RWPE2 (cell line): ENCODE measurements at regions not wholly inside any gene's neighbourhood (a gene's known extent, or its start where the extent isn't known, plus 50 kb on each side); places are given as distances from the start of the nearest gene placed in this dataset.

Source experiments
- ATAC-seq: fragments of 200-7000 bp; cut with Tn5 transposase; 3 replicates; pipeline ENCODE4 v1.9.1; 2021; ENCODE audit warnings: low read depth
- DNase-seq: peaks from one replicate; pipeline ENCODE4 v3.0.0-alpha.2; 2020; ENCODE audit warnings: low spot score
- H3K27ac ChIP-seq: fragments of 450-650 bp; 2 replicates; pipeline ENCODE4 v1.5.1; 2017; ENCODE audit warnings: mild to moderate bottlenecking; ENCODE audit not compliant: poor library complexity, severe bottlenecking
- H3K27me3 ChIP-seq: fragments of 250-450 bp; sonication (Bioruptor Pico); 2 replicates; pipeline ENCODE4 v1.5.1; 2021; ENCODE audit warnings: mild to moderate bottlenecking, moderate library complexity; ENCODE audit not compliant: insufficient read depth, poor library complexity, severe bottlenecking
- H3K36me3 ChIP-seq: fragments of 250-450 bp; sonication (Bioruptor Pico); 2 replicates; pipeline ENCODE4 v1.5.1; 2020; ENCODE audit warnings: low read depth, mild to moderate bottlenecking, moderate library complexity
- H3K4me1 ChIP-seq: fragments of 250-450 bp; sonication (Bioruptor Pico); 2 replicates; pipeline ENCODE4 v1.5.1; 2021; ENCODE audit warnings: mild to moderate bottlenecking, moderate library complexity; ENCODE audit not compliant: insufficient read depth, poor library complexity, severe bottlenecking
- H3K4me3 ChIP-seq: fragments of 250-450 bp; sonication (Bioruptor Pico); 2 replicates; pipeline ENCODE4 v1.5.1; 2021; ENCODE audit warnings: mild to moderate bottlenecking, moderate library complexity; ENCODE audit not compliant: severe bottlenecking
- H3K9me3 ChIP-seq: fragments of 250-450 bp; sonication (Bioruptor Pico); 2 replicates; pipeline ENCODE4 v1.5.1; 2021; ENCODE audit warnings: mild to moderate bottlenecking, moderate library complexity; ENCODE audit not compliant: severe bottlenecking
- TF ChIP-seq, protein P1 (sequence below): fragments of 450-650 bp; IDR thresholded peaks from one replicate; pipeline ENCODE4 v1.5.1; 2017; ENCODE audit warnings: mild to moderate bottlenecking, moderate library complexity; ENCODE audit not compliant: poor library complexity, severe bottlenecking

DNA sequence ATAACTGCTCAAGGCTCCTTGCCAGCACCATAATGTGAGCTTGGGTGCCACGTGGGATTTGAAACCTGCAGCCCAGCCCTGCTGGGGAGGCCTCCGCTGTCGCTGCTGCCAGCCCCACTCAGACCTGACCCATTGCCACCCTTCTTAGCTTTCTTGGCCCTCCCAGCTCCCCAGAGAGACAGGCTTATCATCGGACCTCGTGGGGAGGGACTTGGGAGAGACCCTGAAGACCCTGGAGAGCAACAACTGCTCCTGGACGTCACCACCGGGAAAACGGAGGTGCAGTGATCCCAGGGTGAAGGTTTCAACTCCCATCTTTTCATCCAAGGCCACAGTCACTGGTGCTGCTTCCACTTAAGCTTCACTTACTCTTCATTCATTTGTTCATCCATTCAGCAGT, 596.1 kb downstream of the PTPRU start:
- H3K9me3 ChIP-seq = no peaks in the 10 kb centered on the region
- no peak for DNase-seq
- no peak overlapping the region for H3K4me3 ChIP-seq
- H3K27me3 ChIP-seq = no peaks in the 10 kb centered on the region
- ATAC-seq = no peak
- H3K36me3 ChIP-seq = no peaks in the 10 kb centered on the region
- TF ChIP-seq, protein P1, sequence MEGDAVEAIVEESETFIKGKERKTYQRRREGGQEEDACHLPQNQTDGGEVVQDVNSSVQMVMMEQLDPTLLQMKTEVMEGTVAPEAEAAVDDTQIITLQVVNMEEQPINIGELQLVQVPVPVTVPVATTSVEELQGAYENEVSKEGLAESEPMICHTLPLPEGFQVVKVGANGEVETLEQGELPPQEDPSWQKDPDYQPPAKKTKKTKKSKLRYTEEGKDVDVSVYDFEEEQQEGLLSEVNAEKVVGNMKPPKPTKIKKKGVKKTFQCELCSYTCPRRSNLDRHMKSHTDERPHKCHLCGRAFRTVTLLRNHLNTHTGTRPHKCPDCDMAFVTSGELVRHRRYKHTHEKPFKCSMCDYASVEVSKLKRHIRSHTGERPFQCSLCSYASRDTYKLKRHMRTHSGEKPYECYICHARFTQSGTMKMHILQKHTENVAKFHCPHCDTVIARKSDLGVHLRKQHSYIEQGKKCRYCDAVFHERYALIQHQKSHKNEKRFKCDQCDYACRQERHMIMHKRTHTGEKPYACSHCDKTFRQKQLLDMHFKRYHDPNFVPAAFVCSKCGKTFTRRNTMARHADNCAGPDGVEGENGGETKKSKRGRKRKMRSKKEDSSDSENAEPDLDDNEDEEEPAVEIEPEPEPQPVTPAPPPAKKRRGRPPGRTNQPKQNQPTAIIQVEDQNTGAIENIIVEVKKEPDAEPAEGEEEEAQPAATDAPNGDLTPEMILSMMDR = no peak
- no peak overlapping the region for H3K27ac ChIP-seq
- no peaks in the 10 kb centered on the region for H3K4me1 ChIP-seq

DNA sequence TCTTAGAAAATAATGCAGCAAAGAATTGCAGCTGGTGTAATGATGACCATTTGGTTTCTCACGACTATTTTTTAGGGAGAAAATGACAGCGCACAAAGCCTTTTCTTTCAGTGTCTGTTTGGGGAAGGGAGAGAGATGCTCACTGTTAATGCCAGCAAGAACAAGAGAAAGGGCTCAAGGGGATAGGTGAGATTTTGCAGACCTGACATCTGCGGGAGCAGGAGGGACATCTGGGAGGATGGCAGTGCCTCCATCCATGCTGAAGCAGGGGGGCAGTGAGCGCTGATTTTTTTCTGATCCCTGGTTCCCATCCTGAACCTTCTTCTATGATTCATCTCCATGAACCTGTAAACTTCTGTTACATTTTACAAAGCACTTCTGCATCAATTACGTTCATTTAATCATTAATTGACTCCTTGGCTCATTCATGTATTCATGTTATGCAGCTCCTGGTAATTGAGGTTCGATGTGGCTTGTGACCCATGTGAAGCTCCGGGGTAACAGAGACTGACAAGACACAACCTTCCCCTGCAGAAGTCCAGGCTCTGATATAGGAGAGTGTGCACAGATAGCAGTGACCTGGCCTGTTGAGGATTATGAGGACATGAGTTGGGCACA, 595.3 kb downstream of the PTPRU start:
- Histone ChIP-seq H3K36me3 (no peaks in the 10 kb centered on the region), H3K27ac (no peak overlapping the region), H3K27me3 (no peaks in the 10 kb centered on the region), H3K9me3 (no peaks in the 10 kb centered on the region), H3K4me3 (no peak overlapping the region), H3K4me1 (no peaks in the 10 kb centered on the region)
- ATAC-seq (no peak), DNase-seq (no peak)
- TF ChIP-seq, protein P1 = no peak

- H3K4me3 ChIP-seq = no peak overlapping the region
- H3K4me1 ChIP-seq = no peaks in the 10 kb centered on the region
- H3K36me3 ChIP-seq = no peaks in the 10 kb centered on the region
- H3K9me3 ChIP-seq = no peaks in the 10 kb centered on the region
- no peak for DNase-seq
- H3K27me3 ChIP-seq = no peaks in the 10 kb centered on the region
- TF ChIP-seq, protein P1 = no peak
- ATAC-seq = no peak
- H3K27ac ChIP-seq = no peak overlapping the region
Measured at GRCh38 chr1:29830916-29831315, 594.6 kb downstream of the PTPRU start.

DNA sequence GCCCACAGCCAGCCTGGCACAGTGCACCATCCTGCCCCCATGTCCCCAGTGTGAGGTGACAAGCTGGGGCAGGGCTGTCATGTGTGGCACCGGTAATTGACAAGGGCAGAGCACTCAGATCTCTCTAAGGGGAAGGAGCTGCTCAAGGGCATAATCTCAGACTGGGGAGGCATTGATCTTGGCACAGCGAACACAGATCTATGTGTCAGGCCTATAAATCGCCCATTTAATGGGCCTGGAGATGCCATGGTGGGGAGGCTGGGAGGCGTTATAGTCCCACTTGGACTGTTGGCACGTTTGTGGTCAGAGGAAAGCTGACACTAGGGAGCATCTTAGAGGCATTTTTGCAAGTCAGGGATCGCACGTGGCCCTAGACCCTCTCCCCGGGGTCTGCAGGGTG, 594.1 kb downstream of the PTPRU start:
- Histone ChIP-seq H3K27me3 (no peaks in the 10 kb centered on the region), H3K9me3 (no peaks in the 10 kb centered on the region), H3K36me3 (no peaks in the 10 kb centered on the region), H3K4me1 (no peaks in the 10 kb centered on the region), H3K4me3 (no peak overlapping the region), H3K27ac (no peak overlapping the region)
- no peak for ATAC-seq
- no peak for DNase-seq
- TF ChIP-seq, protein P1 = no peak
